HCT116 (cell line): ENCODE measurements at regions not wholly inside any gene's neighbourhood (a gene's known extent, or its start where the extent isn't known, plus 50 kb on each side); places are given as distances from the start of the nearest gene placed in this dataset.

Source experiments
- ATAC-seq: fragments of 200-7000 bp; cut with Tn5 transposase; 2 replicates; pipeline ENCODE4 v1.9.1; 2020; ENCODE audit warnings: mild to moderate bottlenecking, moderate library complexity
- BruUV-seq: library from RNA; stranded (reverse); fragments of 400-500 nt; replicated peaks from 2 replicates; lab custom pipeline; 2021; lab: Mats Ljungman, UMichigan
- CTCF ChIA-PET: fragments of 300-600 bp; sonication (Branson Sonifier 250); formaldehyde crosslinking; loops from one replicate; lab custom pipeline; 2021; ENCODE audit warnings: antibody characterized with exemption; lab: Charles Lee
- POLR2A ChIA-PET: fragments of 300-600, 350-600 bp; sonication (Branson Sonifier 250); formaldehyde crosslinking; loops from one replicate; lab custom pipeline; 2021; ENCODE audit warnings: antibody characterized with exemption; lab: Charles Lee
- RAD21 ChIA-PET, 2 experiments: fragments of 300-600 bp; sonication (Branson Sonifier 250); formaldehyde crosslinking; loops; one replicate each; lab custom pipeline; 2023; ENCODE audit warnings: low total read pairs in 2 of 2; ENCODE audit not compliant: uncharacterized antibody in 2 of 2, unreplicated experiment in 2 of 2, low non-redundant PET in 1 of 2; lab: Charles Lee
- DNase-seq: peaks from one replicate; pipeline ENCODE4 v3.0.0-alpha.2; 2010; ENCODE audit warnings: low read depth, low spot score
- H2AFZ ChIP-seq: fragments of 200-600 bp; shearing (Covaris generic), sonication (generic); 2 replicates; pipeline ENCODE4 v1.6.1; 2017; ENCODE audit warnings: low read depth, mixed run types, mixed read lengths, antibody characterized with exemption, low read length; ENCODE audit not compliant: poor library complexity, severe bottlenecking
- H3K27ac ChIP-seq: 2 replicates; pipeline ENCODE4 v1.5.1; 2012; ENCODE audit warnings: low read depth, low read length
- H3K27me3 ChIP-seq: fragments of 200-600 bp; sonication (generic); 2 replicates; pipeline ENCODE4 v1.6.1; 2016; ENCODE audit warnings: mixed run types, low read length, mixed read lengths; ENCODE audit not compliant: insufficient read depth
- H3K36me3 ChIP-seq, 2 experiments: fragments of 200-500 bp in 1 of 2; fragments of 200-600 bp in 1 of 2; sonication (Bioruptor generic) in 1 of 2; sonication (generic) in 1 of 2; 2 replicates each; pipeline versions ENCODE4 v1.5.1 to v1.6.1; 2014 to 2016; ENCODE audit warnings: low read length in 2 of 2, inconsistent platforms in 1 of 2, mixed read lengths in 1 of 2, mixed run types in 1 of 2; ENCODE audit not compliant: insufficient read depth in 2 of 2, control insufficient read depth in 1 of 2
- H3K4me1 ChIP-seq, 2 experiments: fragments of 200-600 bp in 1 of 2; sonication (generic) in 1 of 2; 2 replicates each; pipeline versions ENCODE4 v1.5.1 to v1.6.1; 2012 to 2017; ENCODE audit warnings: low read length in 2 of 2, inconsistent platforms in 1 of 2, mild to moderate bottlenecking in 1 of 2, mixed read lengths in 1 of 2, mixed run types in 1 of 2, moderate library complexity in 1 of 2; ENCODE audit not compliant: insufficient read depth in 2 of 2, control insufficient read depth in 1 of 2
- H3K4me2 ChIP-seq: fragments of 200-600 bp; sonication (generic); 2 replicates; pipeline ENCODE4 v1.6.1; 2017; ENCODE audit warnings: mixed run types, low read length, mixed read lengths
- H3K4me3 ChIP-seq, 2 experiments: fragments of 200-600 bp in 1 of 2; sonication (generic) in 1 of 2; replicated peaks in 1 of 2; 2 replicates each; pipeline ENCODE4 v1.5.1; 2011 to 2016; ENCODE audit warnings: low read length in 2 of 2, control low read depth in 1 of 2, low read depth in 1 of 2, mild to moderate bottlenecking in 1 of 2, mixed read lengths in 1 of 2, mixed run types in 1 of 2
- H3K79me2 ChIP-seq: fragments of 200-600 bp; sonication (generic); 2 replicates; pipeline ENCODE4 v1.6.1; 2017; ENCODE audit warnings: mild to moderate bottlenecking, mixed run types, low read length, moderate library complexity, mixed read lengths; ENCODE audit not compliant: insufficient read depth
- H3K9ac ChIP-seq: fragments of 200-600 bp; sonication (generic); 2 replicates; pipeline ENCODE4 v1.6.1; 2016; ENCODE audit warnings: low read length, mixed read lengths
- H3K9me2 ChIP-seq: fragments of 200-600 bp; sonication (generic), shearing (Covaris generic); 2 replicates; pipeline ENCODE4 v1.6.1; 2017; ENCODE audit warnings: mixed run types, mild to moderate bottlenecking, moderate library complexity; ENCODE audit not compliant: insufficient read depth
- H3K9me3 ChIP-seq, 2 experiments: fragments of 200-500 bp in 1 of 2; fragments of 200-600 bp in 1 of 2; sonication (Bioruptor generic) in 1 of 2; sonication (generic) in 1 of 2; 2 replicates each; pipeline ENCODE4 v1.6.1; 2014 to 2017; ENCODE audit warnings: low read length in 2 of 2, mixed read lengths in 2 of 2, inconsistent platforms in 1 of 2, low read depth in 1 of 2, mild to moderate bottlenecking in 1 of 2, mixed run types in 1 of 2, moderate library complexity in 1 of 2; ENCODE audit not compliant: control insufficient read depth in 1 of 2, insufficient read depth in 1 of 2
- H4K20me1 ChIP-seq: fragments of 200-600 bp; sonication (generic), shearing (Covaris generic); 2 replicates; pipeline ENCODE4 v1.6.1; 2017; ENCODE audit warnings: mixed run types, mild to moderate bottlenecking, moderate library complexity; ENCODE audit not compliant: insufficient read depth
- CBX3 ChIP-seq: IDR thresholded peaks from 2 replicates; pipeline ENCODE4 v1.6.1; 2012; ENCODE audit warnings: low read depth
- CEBPB ChIP-seq: IDR thresholded peaks from 2 replicates; pipeline ENCODE4 v1.6.1; 2012; ENCODE audit warnings: low read depth
- ELF1 ChIP-seq: IDR thresholded peaks from 2 replicates; pipeline ENCODE4 v1.6.1; 2012; ENCODE audit warnings: low read depth, borderline replicate concordance
- EZH2 ChIP-seq: fragments of 200-600 bp; sonication (generic); IDR thresholded peaks from 2 replicates; pipeline ENCODE4 v1.6.1; 2017; ENCODE audit warnings: antibody characterized with exemption, mixed run types
- EZH2phosphoT487 ChIP-seq: fragments of 200-600 bp; IDR thresholded peaks from 2 replicates; pipeline ENCODE4 v1.6.1; 2018; ENCODE audit warnings: antibody characterized with exemption, borderline replicate concordance
- FOSL1 ChIP-seq: IDR thresholded peaks from 2 replicates; pipeline ENCODE4 v1.6.1; 2012; ENCODE audit warnings: low read depth
- JUND ChIP-seq: IDR thresholded peaks from 2 replicates; pipeline ENCODE4 v1.6.1; 2012
- POLR2A ChIP-seq: IDR thresholded peaks from 2 replicates; pipeline ENCODE4 v1.7.0; 2011; ENCODE audit warnings: borderline replicate concordance; ENCODE audit not compliant: insufficient read depth, insufficient read length; ENCODE audit errors: extremely low read depth
- POLR2AphosphoS5 ChIP-seq: IDR thresholded peaks from 2 replicates; pipeline ENCODE4 v1.6.1; 2011; ENCODE audit warnings: mild to moderate bottlenecking, low read depth, low read length, moderate library complexity
- RAD21 ChIP-seq: IDR thresholded peaks from 2 replicates; pipeline ENCODE4 v1.6.1; 2012; ENCODE audit warnings: low read depth, mild to moderate bottlenecking
- SIN3A ChIP-seq: IDR thresholded peaks from 2 replicates; pipeline ENCODE4 v1.6.1; 2012; ENCODE audit warnings: low read depth
- SP1 ChIP-seq: IDR thresholded peaks from 2 replicates; pipeline ENCODE4 v1.6.1; 2012; ENCODE audit warnings: low read depth
- SRF ChIP-seq: IDR thresholded peaks from 2 replicates; pipeline ENCODE4 v1.6.1; 2012; ENCODE audit warnings: low read depth
- YY1 ChIP-seq: IDR thresholded peaks from 2 replicates; pipeline ENCODE4 v1.6.1; 2011; ENCODE audit warnings: low read length, low read depth, moderate library complexity, mild to moderate bottlenecking; ENCODE audit not compliant: insufficient replicate concordance; ENCODE audit errors: extremely low read depth
- ZFX ChIP-seq: fragments of 450-650 bp; IDR thresholded peaks from 2 replicates; pipeline ENCODE4 v1.6.1; 2017
- intact Hi-C: fragments of 100-400 bp; cut with micrococcal nuclease; formaldehyde crosslinking; loops from 2 replicates; pipeline ENCODE4 v1.10.0; 2022
- TF ChIP-seq, protein P1 (sequence below), 3 experiments: fragments of 200-600 bp in 1 of 3; sonication (generic) in 1 of 3; IDR thresholded peaks in 2 of 3; conservative IDR thresholded peaks in 1 of 3; 2 replicates each; pipeline ENCODE4 v1.5.1; 2012 to 2017; ENCODE audit warnings: low read depth in 2 of 3, low read length in 2 of 3, antibody characterized with exemption in 1 of 3, borderline replicate concordance in 1 of 3, control low read depth in 1 of 3, mild to moderate bottlenecking in 1 of 3, mixed read lengths in 1 of 3, mixed run types in 1 of 3, moderate library complexity in 1 of 3; ENCODE audit not compliant: insufficient read depth in 1 of 3
- TF ChIP-seq, protein P2 (sequence below): IDR thresholded peaks from 2 replicates; pipeline ENCODE4 v1.6.1; 2012

DNA sequence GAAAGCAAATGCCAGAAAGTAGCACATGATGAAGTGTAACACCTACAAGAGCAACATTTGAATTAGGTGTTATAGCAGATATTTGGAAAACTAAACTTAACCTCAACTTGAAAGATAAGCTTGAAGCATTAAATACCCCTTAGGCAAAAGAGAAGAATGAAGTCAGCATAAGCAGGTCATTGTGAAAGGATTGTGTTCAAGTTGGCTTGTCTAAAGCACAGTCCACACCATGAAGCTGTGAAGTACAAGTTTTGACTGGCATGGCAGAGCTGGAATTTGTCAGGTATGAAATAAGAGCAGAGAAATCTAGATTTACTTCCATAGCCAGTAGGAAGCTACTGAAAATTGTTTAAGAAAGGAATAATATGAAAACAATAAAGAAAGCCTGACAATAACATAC is 480.3 kb upstream of the POT1 start:
- Histone ChIP-seq H3K9me2 (no peaks in the 10 kb centered on the region), H3K79me2 (no peaks in the 10 kb centered on the region), H3K9me3 (no peaks in the 10 kb centered on the region), H3K27me3 (no peaks in the 10 kb centered on the region), H3K4me1 (no peaks in the 10 kb centered on the region), H3K36me3 (no peaks in the 10 kb centered on the region), H3K27ac (no peak overlapping the region), H3K4me3 (no peak overlapping the region), H3K9ac (no peak overlapping the region), H3K4me2 (no peak overlapping the region), H2AFZ (no peak overlapping the region), H4K20me1 (no peaks in the 10 kb centered on the region)
- POLR2A ChIA-PET, result no interaction called here
- RAD21 ChIA-PET, result no interaction called here
- TF ChIP-seq POLR2A (no peak), EZH2phosphoT487 (no peak), FOSL1 (no peak), ZFX (no peak), SRF (no peak), SP1 (no peak), POLR2AphosphoS5 (no peak), RAD21 (no peak), JUND (no peak), SIN3A (no peak), EZH2 (no peak), CEBPB (no peak), YY1 (no peak), CBX3 (no peak), ELF1 (no peak)
- TF ChIP-seq, protein P1, sequence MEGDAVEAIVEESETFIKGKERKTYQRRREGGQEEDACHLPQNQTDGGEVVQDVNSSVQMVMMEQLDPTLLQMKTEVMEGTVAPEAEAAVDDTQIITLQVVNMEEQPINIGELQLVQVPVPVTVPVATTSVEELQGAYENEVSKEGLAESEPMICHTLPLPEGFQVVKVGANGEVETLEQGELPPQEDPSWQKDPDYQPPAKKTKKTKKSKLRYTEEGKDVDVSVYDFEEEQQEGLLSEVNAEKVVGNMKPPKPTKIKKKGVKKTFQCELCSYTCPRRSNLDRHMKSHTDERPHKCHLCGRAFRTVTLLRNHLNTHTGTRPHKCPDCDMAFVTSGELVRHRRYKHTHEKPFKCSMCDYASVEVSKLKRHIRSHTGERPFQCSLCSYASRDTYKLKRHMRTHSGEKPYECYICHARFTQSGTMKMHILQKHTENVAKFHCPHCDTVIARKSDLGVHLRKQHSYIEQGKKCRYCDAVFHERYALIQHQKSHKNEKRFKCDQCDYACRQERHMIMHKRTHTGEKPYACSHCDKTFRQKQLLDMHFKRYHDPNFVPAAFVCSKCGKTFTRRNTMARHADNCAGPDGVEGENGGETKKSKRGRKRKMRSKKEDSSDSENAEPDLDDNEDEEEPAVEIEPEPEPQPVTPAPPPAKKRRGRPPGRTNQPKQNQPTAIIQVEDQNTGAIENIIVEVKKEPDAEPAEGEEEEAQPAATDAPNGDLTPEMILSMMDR (IDR thresholded peaks at IDR 0.05 in 2 of 3, conservative IDR thresholded peaks at IDR 0.05 in 1 of 3; ENCODE audit: borderline replicate concordance in 1 of 3, insufficient read depth in 1 of 3, low read depth in 2 of 3, low read length in 2 of 3), result no peak
- TF ChIP-seq, protein P2, sequence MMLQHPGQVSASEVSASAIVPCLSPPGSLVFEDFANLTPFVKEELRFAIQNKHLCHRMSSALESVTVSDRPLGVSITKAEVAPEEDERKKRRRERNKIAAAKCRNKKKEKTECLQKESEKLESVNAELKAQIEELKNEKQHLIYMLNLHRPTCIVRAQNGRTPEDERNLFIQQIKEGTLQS, result no peak
- ATAC-seq, result no peak
- intact Hi-C loops, result no loop called here
- CTCF ChIA-PET, result no interaction called here
- BruUV-seq, result no TSS peak
- DNase-seq, result no peak
